ENCODE measurements at regions not wholly inside any gene's neighbourhood (a gene's known extent, or its start where the extent isn't known, plus 50 kb on each side); places are given as distances from the start of the nearest gene placed in this dataset.

DNA sequence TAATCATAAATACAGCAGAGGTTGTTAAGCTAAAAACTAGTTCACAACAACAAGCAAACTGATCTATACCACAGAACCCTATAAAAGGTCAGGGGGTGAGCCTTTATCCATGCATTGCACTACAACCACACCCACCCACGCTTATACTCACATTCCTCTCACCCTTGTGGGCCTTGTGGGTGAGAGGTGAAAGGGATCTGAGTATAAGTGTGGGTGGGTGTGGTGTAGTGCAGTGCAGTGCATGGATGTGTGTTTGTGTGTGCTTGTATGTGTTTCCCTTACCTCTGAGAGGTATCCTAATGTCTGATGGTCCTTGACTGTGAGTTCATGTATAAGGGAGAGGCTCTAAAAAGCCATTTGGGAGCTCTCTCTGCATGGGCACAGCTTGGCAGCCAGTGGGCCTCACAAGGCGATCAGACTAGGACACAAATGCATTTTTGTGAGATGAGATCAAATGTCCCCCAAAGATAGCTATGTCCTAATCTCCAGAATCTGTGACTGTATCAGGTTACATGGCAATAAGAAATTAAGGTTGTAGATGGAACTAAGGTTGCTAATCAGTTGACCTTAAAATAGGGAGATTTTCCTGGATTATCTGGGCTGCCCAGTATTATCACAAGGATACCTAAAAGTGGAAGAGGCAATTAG lies 95.5 kb upstream of the DPT start:
- TF ChIP-seq CTCF (IDR thresholded peaks at IDR 0.05) (no peak), POLR2A (IDR thresholded peaks at IDR 0.05) (no peak)
- Histone ChIP-seq H3K27me3 (no peaks in the 10 kb centered on the region), H3K36me3 (ENCODE audit: low read depth, missing control alignments) (no peaks in the 10 kb centered on the region), H3K9me3 (no peaks in the 10 kb centered on the region), H3K4me1 (no peaks in the 10 kb centered on the region), H3K27ac (no peak overlapping the region), H3K4me3 (no peak overlapping the region)
- no peak for DNase-seq
- intact Hi-C loops (cut with DNase I; ENCODE audit: low total_unique reads): no loop called here
- WGBS, 2 donors: 98 to 100% methylated on average over 2 of the region's 2 CpGs

DNA sequence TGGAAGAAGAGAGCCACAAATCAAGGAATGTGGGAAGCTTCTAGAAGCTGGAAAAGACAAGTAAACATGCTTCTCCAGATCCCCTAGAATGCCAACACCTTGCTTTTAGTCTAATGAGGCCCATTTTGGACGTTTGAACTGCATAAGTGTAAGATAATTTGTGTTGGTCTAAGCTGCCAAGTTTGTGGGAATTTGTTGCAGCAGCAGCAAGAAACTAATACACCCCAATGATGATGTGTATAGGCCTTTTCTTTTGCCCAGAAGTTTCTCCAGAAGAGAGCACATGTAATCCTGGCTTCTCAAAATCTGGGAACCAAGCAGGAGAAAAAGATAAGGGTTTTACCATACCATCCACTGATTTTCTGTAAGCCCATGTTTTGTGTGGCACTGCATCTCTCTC lies 96.1 kb upstream of the DPT start:
- intact Hi-C loops (cut with DNase I; ENCODE audit: low total_unique reads): no loop called here
- no peak for TF ChIP-seq POLR2A (IDR thresholded peaks at IDR 0.05)
- no peak for TF ChIP-seq CTCF (IDR thresholded peaks at IDR 0.05)
- no peaks in the 10 kb centered on the region for H3K27me3 ChIP-seq
- DNase-seq: no peak
- H3K9me3 ChIP-seq: no peaks in the 10 kb centered on the region
- no peaks in the 10 kb centered on the region for H3K36me3 ChIP-seq (ENCODE audit: low read depth, missing control alignments)
- no peak overlapping the region for H3K27ac ChIP-seq
- WGBS, 2 donors: 56 to 79% methylated on average over 1 of the region's 1 CpG
- no peak overlapping the region for H3K4me3 ChIP-seq
- H3K4me1 ChIP-seq: no peaks in the 10 kb centered on the region

DNA sequence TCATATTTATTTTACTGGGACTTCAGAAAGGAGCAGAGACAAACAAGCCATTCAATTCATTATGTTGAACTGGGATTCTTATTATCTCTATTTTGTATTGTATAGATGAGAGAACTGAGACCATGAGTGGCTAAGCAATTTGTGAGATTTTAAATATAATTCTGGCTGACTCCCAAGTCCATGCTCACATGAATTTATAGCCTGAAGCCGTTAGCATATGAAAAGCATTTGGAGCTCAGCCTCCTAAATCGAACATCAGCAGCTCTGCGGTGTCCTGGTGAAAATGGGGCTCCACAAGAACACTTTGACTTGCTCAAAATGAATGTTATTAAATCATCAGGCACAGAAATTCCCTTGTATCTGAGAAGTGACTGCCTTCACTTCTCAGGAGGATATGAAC lies 96.8 kb upstream of the DPT start:
- Histone ChIP-seq H3K36me3 (ENCODE audit: low read depth, missing control alignments) (no peaks in the 10 kb centered on the region), H3K4me1 (no peaks in the 10 kb centered on the region), H3K4me3 (no peak overlapping the region), H3K27me3 (no peaks in the 10 kb centered on the region), H3K27ac (no peak overlapping the region), H3K9me3 (no peaks in the 10 kb centered on the region)
- no peak for DNase-seq
- intact Hi-C loops (cut with DNase I; ENCODE audit: low total_unique reads): no loop called here
- WGBS, 2 donors: 85% methylated on average over 3 of the region's 3 CpGs
- TF ChIP-seq CTCF (IDR thresholded peaks at IDR 0.05): no peak
- no peak for TF ChIP-seq POLR2A (IDR thresholded peaks at IDR 0.05)

GRCh38 chr1:168826269-168826668 lies 97.3 kb upstream of the DPT start:
- intact Hi-C loops (cut with DNase I; ENCODE audit: low total_unique reads): no loop called here

More at GRCh38 chr1:168826269-168826668, 97.3 kb upstream of the DPT start:
- Histone ChIP-seq H3K9me3 (no peaks in the 10 kb centered on the region), H3K4me1 (no peaks in the 10 kb centered on the region), H3K27ac (no peak overlapping the region), H3K27me3 (no peaks in the 10 kb centered on the region), H3K36me3 (ENCODE audit: low read depth, missing control alignments) (no peaks in the 10 kb centered on the region), H3K4me3 (no peak overlapping the region)
- TF ChIP-seq CTCF (IDR thresholded peaks at IDR 0.05) (no peak), POLR2A (IDR thresholded peaks at IDR 0.05) (no peak)
- no peak for DNase-seq
- WGBS, 2 donors: 89 to 92% methylated on average over 3 of the region's 3 CpGs

Measured in testis (tissue), 2 donors.